ENCODE measurements at regions not wholly inside any gene's neighbourhood (a gene's known extent, or its start where the extent isn't known, plus 50 kb on each side); places are given as distances from the start of the nearest gene placed in this dataset.
"Not testable (repeated sequence)": the region's sequence is repeated elsewhere in the genome, so short reads cannot be mapped to it uniquely, and the experiment has no call there.

- Histone ChIP-seq H3K4me1 (ENCODE audit: insufficient read depth, low read length, poor library complexity, severe bottlenecking) (no peaks in the 10 kb centered on the region), H3K36me3 (ENCODE audit: insufficient read depth, low read length, poor library complexity, severe bottlenecking) (no peaks in the 10 kb centered on the region), H3K27me3 (replicated peaks; ENCODE audit: insufficient read depth, low read depth, low read length, poor library complexity) (no peaks in the 10 kb centered on the region), H3K9me3 (ENCODE audit: low read depth, low read length, poor library complexity, severe bottlenecking) (no peaks in the 10 kb centered on the region), H3K4me3 (ENCODE audit: low read depth, low read length, poor library complexity, severe bottlenecking) (no peak overlapping the region), H3K27ac (ENCODE audit: low read depth, low read length, poor library complexity, severe bottlenecking) (no peak overlapping the region)
- DNase-seq (ENCODE audit: low spot score) = no peak
- no peak for TF ChIP-seq EZH2 (IDR thresholded peaks at IDR 0.05; ENCODE audit: borderline replicate concordance, low read depth, low read length, poor library complexity, severe bottlenecking)
- TF ChIP-seq, protein P1, sequence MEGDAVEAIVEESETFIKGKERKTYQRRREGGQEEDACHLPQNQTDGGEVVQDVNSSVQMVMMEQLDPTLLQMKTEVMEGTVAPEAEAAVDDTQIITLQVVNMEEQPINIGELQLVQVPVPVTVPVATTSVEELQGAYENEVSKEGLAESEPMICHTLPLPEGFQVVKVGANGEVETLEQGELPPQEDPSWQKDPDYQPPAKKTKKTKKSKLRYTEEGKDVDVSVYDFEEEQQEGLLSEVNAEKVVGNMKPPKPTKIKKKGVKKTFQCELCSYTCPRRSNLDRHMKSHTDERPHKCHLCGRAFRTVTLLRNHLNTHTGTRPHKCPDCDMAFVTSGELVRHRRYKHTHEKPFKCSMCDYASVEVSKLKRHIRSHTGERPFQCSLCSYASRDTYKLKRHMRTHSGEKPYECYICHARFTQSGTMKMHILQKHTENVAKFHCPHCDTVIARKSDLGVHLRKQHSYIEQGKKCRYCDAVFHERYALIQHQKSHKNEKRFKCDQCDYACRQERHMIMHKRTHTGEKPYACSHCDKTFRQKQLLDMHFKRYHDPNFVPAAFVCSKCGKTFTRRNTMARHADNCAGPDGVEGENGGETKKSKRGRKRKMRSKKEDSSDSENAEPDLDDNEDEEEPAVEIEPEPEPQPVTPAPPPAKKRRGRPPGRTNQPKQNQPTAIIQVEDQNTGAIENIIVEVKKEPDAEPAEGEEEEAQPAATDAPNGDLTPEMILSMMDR (conservative IDR thresholded peaks at IDR 0.05; ENCODE audit: low read depth, low read length) = no peak
- no TSS peak for BruUV-seq (replicated peaks)
- POLR2A ChIA-PET (ENCODE audit: low non-redundant PET) = no interaction called here
- CTCF ChIA-PET = no interaction called here
- intact Hi-C loops (cut with micrococcal nuclease; ENCODE audit: unreplicated experiment) = no loop called here
These were observed 265.9 kb upstream of the NRP1 start for GRCh38 chr10:33600381-33600780.

DNA sequence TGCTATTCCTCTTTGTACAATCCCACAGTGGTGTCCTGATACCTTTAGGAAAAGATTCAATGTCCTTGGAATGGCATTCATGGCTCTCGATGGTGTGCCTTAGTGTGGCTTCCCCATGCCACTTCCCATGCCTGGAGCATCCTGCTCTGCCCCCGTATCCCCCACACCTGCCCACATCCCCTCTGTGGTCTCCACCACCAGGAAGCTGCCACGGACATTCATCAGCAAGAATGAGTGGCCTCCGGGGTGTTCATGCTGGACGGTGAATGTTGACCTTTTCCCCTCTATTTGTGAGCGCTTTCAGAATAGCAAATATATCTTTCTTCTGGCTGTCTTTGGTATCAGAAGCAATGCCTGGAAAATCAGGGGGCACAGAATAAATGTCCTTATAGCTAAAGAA lies 262.0 kb upstream of the NRP1 start:
- CTCF ChIA-PET = no interaction called here

DNA sequence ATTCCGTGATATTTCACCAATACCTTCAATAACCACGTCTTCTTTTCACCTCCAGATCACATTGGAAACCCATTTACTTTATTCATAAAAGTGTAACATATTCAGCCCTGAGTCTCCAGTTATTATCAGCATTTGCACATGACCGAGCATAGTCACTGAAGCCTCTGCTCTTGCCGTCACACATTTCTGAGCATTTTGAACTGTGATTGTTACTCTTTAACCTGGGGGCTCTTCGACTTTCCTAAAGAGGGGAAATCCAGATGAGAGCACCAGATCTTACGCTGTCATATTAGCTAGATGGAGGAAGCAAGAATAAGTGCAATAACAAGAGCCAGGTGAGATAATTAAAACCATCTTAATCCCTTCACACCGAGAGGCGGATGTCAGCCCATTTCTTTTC lies 260.0 kb upstream of the NRP1 start:
- intact Hi-C loops (cut with micrococcal nuclease; ENCODE audit: unreplicated experiment) = no loop called here
- TF ChIP-seq, protein P1 (conservative IDR thresholded peaks at IDR 0.05; ENCODE audit: low read depth, low read length) = no peak
- no peak for TF ChIP-seq EZH2 (IDR thresholded peaks at IDR 0.05; ENCODE audit: borderline replicate concordance, low read depth, low read length, poor library complexity, severe bottlenecking)
- H3K36me3 ChIP-seq (ENCODE audit: insufficient read depth, low read length, poor library complexity, severe bottlenecking) = no peaks in the 10 kb centered on the region
- CTCF ChIA-PET = no interaction called here
- no peaks in the 10 kb centered on the region for H3K9me3 ChIP-seq (ENCODE audit: low read depth, low read length, poor library complexity, severe bottlenecking)
- POLR2A ChIA-PET (ENCODE audit: low non-redundant PET) = no interaction called here
- H3K4me1 ChIP-seq (ENCODE audit: insufficient read depth, low read length, poor library complexity, severe bottlenecking) = no peaks in the 10 kb centered on the region
- DNase-seq (ENCODE audit: low spot score) = no peak
- BruUV-seq (replicated peaks) = no TSS peak
- H3K4me3 ChIP-seq (ENCODE audit: low read depth, low read length, poor library complexity, severe bottlenecking) = no peak overlapping the region
- H3K27ac ChIP-seq (ENCODE audit: low read depth, low read length, poor library complexity, severe bottlenecking) = no peak overlapping the region
- H3K27me3 ChIP-seq (replicated peaks; ENCODE audit: insufficient read depth, low read depth, low read length, poor library complexity) = no peaks in the 10 kb centered on the region

More for the DNA sequence above, 262.0 kb upstream of the NRP1 start:
- Histone ChIP-seq H3K9me3 (ENCODE audit: low read depth, low read length, poor library complexity, severe bottlenecking) (no peaks in the 10 kb centered on the region), H3K4me1 (ENCODE audit: insufficient read depth, low read length, poor library complexity, severe bottlenecking) (no peaks in the 10 kb centered on the region), H3K27ac (ENCODE audit: low read depth, low read length, poor library complexity, severe bottlenecking) (no peak overlapping the region), H3K27me3 (replicated peaks; ENCODE audit: insufficient read depth, low read depth, low read length, poor library complexity) (no peaks in the 10 kb centered on the region), H3K36me3 (ENCODE audit: insufficient read depth, low read length, poor library complexity, severe bottlenecking) (no peaks in the 10 kb centered on the region), H3K4me3 (ENCODE audit: low read depth, low read length, poor library complexity, severe bottlenecking) (no peak overlapping the region)
- no peak for DNase-seq (ENCODE audit: low spot score)
- no peak for TF ChIP-seq EZH2 (IDR thresholded peaks at IDR 0.05; ENCODE audit: borderline replicate concordance, low read depth, low read length, poor library complexity, severe bottlenecking)
- BruUV-seq (replicated peaks) = no TSS peak
- POLR2A ChIA-PET (ENCODE audit: low non-redundant PET) = no interaction called here
- intact Hi-C loops (cut with micrococcal nuclease; ENCODE audit: unreplicated experiment) = no loop called here

DNA sequence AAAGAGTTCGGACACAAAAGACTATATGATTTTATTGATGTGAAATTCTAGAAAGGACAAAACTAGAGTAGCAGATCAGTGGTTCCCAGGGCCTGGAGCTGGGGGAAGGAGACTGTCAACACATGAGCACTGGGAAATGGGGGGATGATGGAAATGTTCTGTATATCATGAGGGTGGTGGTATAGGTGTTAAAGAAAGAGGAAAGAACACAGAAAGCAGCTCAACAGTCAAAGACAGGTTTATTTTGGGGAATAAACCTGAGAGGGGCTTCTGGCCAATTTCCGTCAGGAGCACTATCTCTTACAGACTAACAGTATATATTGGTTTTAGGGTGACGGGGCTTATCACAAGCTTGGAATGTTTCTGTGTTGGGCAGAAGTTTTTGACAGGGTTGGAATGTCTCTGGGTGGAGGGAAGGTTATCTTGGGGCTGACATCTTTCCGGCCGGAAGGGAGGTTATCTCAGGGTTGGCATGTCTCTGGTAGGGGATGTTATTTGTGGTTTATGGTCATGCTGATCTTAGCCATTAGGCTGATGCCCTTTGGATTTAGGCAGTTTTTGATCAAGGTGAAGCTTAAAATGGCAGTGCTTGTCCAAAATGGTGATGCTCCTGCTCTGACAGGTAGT lies 254.6 kb upstream of the NRP1 start:
- ChIA-PET POLR2A (ENCODE audit: low non-redundant PET) (no interaction called here), CTCF (no interaction called here)
- Histone ChIP-seq H3K27me3 (replicated peaks; ENCODE audit: insufficient read depth, low read depth, low read length, poor library complexity) (no peaks in the 10 kb centered on the region), H3K9me3 (ENCODE audit: low read depth, low read length, poor library complexity, severe bottlenecking) (peaks cover 10% of the 10 kb centered on the region), H3K36me3 (ENCODE audit: insufficient read depth, low read length, poor library complexity, severe bottlenecking) (no peaks in the 10 kb centered on the region), H3K4me1 (ENCODE audit: insufficient read depth, low read length, poor library complexity, severe bottlenecking) (no peaks in the 10 kb centered on the region), H3K4me3 (ENCODE audit: low read depth, low read length, poor library complexity, severe bottlenecking) (no peak overlapping the region), H3K27ac (ENCODE audit: low read depth, low read length, poor library complexity, severe bottlenecking) (no peak overlapping the region)
- TF ChIP-seq, protein P1 (conservative IDR thresholded peaks at IDR 0.05; ENCODE audit: low read depth, low read length) = no peak
- no peak for TF ChIP-seq EZH2 (IDR thresholded peaks at IDR 0.05; ENCODE audit: borderline replicate concordance, low read depth, low read length, poor library complexity, severe bottlenecking)
- intact Hi-C loops (cut with micrococcal nuclease; ENCODE audit: unreplicated experiment) = no loop called here
- no TSS peak for BruUV-seq (replicated peaks)
- no peak for DNase-seq (ENCODE audit: low spot score)

- DNase-seq (ENCODE audit: low spot score); POLR2A ChIA-PET (ENCODE audit: low non-redundant PET); CTCF ChIA-PET; H3K4me3 ChIP-seq (ENCODE audit: low read depth, low read length, poor library complexity, severe bottlenecking); H3K27ac ChIP-seq (ENCODE audit: low read depth, low read length, poor library complexity, severe bottlenecking); BruUV-seq (replicated peaks); H3K4me1 ChIP-seq (ENCODE audit: insufficient read depth, low read length, poor library complexity, severe bottlenecking); H3K27me3 ChIP-seq (replicated peaks; ENCODE audit: insufficient read depth, low read depth, low read length, poor library complexity); intact Hi-C loops (cut with micrococcal nuclease; ENCODE audit: unreplicated experiment); H3K36me3 ChIP-seq (ENCODE audit: insufficient read depth, low read length, poor library complexity, severe bottlenecking): not testable (repeated sequence)
- peaks cover 10% of the 10 kb centered on the region for H3K9me3 ChIP-seq (ENCODE audit: low read depth, low read length, poor library complexity, severe bottlenecking)
These were observed 250.1 kb upstream of the NRP1 start for GRCh38 chr10:33584596-33584995.
